NCI-H146 treated with DMSO at 0.1 percent for 48 hours (cell line): ENCODE measurements at regions not wholly inside any gene's neighbourhood (a gene's known extent, or its start where the extent isn't known, plus 50 kb on each side); places are given as distances from the start of the nearest gene placed in this dataset.

Source experiments
- DNase-seq: peaks from one replicate; lab custom pipeline; 2025; ENCODE audit not compliant: unreplicated experiment; lab: John Stamatoyannopoulos, UW

GRCh38 chr5:161134956-161135355 is 282.9 kb upstream of the ATP10B start:
- no peak for DNase-seq

GRCh38 chr5:161134083-161134482 is 282.1 kb upstream of the ATP10B start:
- DNase-seq = no peak

- DNase-seq = no peak
These were observed 263.9 kb upstream of the ATP10B start for GRCh38 chr5:161115941-161116340.

GRCh38 chr5:161112371-161112770 is 260.4 kb upstream of the ATP10B start:
- DNase-seq = no peak

GRCh38 chr5:161105525-161105924 is 253.5 kb upstream of the ATP10B start:
- DNase-seq = no peak

- DNase-seq = no peak
These were observed 246.5 kb upstream of the ATP10B start for GRCh38 chr5:161098516-161098915.

- no peak for DNase-seq
These were observed 244.6 kb upstream of the ATP10B start for GRCh38 chr5:161096581-161096980.

- DNase-seq = no peak
These were observed 243.9 kb upstream of the ATP10B start for GRCh38 chr5:161095953-161096352.

- DNase-seq = no peak
These were observed 242.4 kb upstream of the ATP10B start for GRCh38 chr5:161094411-161094810.

GRCh38 chr5:161093100-161093499 is 241.1 kb upstream of the ATP10B start:
- no peak for DNase-seq

- no peak for DNase-seq
These were observed 237.6 kb upstream of the ATP10B start for GRCh38 chr5:161089569-161089968.

- DNase-seq = no peak
These were observed 234.4 kb upstream of the ATP10B start for GRCh38 chr5:161086461-161086860.

- DNase-seq = no peak
These were observed 233.0 kb upstream of the ATP10B start for GRCh38 chr5:161085056-161085455.

- no peak for DNase-seq
These were observed 232.1 kb upstream of the ATP10B start for GRCh38 chr5:161084115-161084514.

GRCh38 chr5:161078793-161079192 is 226.8 kb upstream of the ATP10B start:
- DNase-seq = no peak

GRCh38 chr5:161077936-161078545 is 226.0 kb upstream of the ATP10B start:
- no peak for DNase-seq

GRCh38 chr5:161077496-161077895 is 225.5 kb upstream of the ATP10B start:
- no peak for DNase-seq

- DNase-seq = no peak
These were observed 212.8 kb upstream of the ATP10B start for GRCh38 chr5:161064781-161065180.

- DNase-seq = no peak
These were observed 212.3 kb upstream of the ATP10B start for GRCh38 chr5:161064297-161064696.

GRCh38 chr5:161058781-161059180 is 206.8 kb upstream of the ATP10B start:
- DNase-seq = no peak

GRCh38 chr5:161051920-161052500 is 200.0 kb upstream of the ATP10B start:
- no peak for DNase-seq

- no peak for DNase-seq
These were observed 195.0 kb upstream of the ATP10B start for GRCh38 chr5:161047024-161047423.

GRCh38 chr5:161042862-161043261 is 190.9 kb upstream of the ATP10B start:
- DNase-seq = no peak
